OCI-LY3 (cell line): ENCODE measurements at regions not wholly inside any gene's neighbourhood (a gene's known extent, or its start where the extent isn't known, plus 50 kb on each side); places are given as distances from the start of the nearest gene placed in this dataset.

Experiments used
- EZH2phosphoT487 ChIP-seq: fragments of 200-600 bp; shearing (Covaris generic); IDR thresholded peaks from 2 replicates; pipeline ENCODE4 v1.6.1; 2018; ENCODE audit warnings: antibody characterized with exemption, mixed run types, low read depth
- TF ChIP-seq, protein P1 (sequence below): fragments of 200-600, 300-600 bp; sonication (generic); IDR thresholded peaks from 2 replicates; pipeline ENCODE4 v1.5.1; 2014; ENCODE audit warnings: antibody characterized with exemption, low read length, low read depth

GRCh38 chr1:30381266-30381665, 342.1 kb downstream of the MATN1 start:
- no peak for TF ChIP-seq EZH2phosphoT487
- TF ChIP-seq, protein P1, sequence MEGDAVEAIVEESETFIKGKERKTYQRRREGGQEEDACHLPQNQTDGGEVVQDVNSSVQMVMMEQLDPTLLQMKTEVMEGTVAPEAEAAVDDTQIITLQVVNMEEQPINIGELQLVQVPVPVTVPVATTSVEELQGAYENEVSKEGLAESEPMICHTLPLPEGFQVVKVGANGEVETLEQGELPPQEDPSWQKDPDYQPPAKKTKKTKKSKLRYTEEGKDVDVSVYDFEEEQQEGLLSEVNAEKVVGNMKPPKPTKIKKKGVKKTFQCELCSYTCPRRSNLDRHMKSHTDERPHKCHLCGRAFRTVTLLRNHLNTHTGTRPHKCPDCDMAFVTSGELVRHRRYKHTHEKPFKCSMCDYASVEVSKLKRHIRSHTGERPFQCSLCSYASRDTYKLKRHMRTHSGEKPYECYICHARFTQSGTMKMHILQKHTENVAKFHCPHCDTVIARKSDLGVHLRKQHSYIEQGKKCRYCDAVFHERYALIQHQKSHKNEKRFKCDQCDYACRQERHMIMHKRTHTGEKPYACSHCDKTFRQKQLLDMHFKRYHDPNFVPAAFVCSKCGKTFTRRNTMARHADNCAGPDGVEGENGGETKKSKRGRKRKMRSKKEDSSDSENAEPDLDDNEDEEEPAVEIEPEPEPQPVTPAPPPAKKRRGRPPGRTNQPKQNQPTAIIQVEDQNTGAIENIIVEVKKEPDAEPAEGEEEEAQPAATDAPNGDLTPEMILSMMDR: no peak
